NCI-H2171 (cell line): ENCODE measurements at regions not wholly inside any gene's neighbourhood (a gene's known extent, or its start where the extent isn't known, plus 50 kb on each side); places are given as distances from the start of the nearest gene placed in this dataset.
"Not testable (repeated sequence)": the region's sequence is repeated elsewhere in the genome, so short reads cannot be mapped to it uniquely, and the experiment has no call there.

Experiments used
- DNase-seq: peaks from one replicate; lab custom pipeline; 2025; lab: John Stamatoyannopoulos, UW

GRCh38 chr11:27242591-27242990, 120.4 kb downstream of the CCDC34 start:
- no peak for DNase-seq

DNA sequence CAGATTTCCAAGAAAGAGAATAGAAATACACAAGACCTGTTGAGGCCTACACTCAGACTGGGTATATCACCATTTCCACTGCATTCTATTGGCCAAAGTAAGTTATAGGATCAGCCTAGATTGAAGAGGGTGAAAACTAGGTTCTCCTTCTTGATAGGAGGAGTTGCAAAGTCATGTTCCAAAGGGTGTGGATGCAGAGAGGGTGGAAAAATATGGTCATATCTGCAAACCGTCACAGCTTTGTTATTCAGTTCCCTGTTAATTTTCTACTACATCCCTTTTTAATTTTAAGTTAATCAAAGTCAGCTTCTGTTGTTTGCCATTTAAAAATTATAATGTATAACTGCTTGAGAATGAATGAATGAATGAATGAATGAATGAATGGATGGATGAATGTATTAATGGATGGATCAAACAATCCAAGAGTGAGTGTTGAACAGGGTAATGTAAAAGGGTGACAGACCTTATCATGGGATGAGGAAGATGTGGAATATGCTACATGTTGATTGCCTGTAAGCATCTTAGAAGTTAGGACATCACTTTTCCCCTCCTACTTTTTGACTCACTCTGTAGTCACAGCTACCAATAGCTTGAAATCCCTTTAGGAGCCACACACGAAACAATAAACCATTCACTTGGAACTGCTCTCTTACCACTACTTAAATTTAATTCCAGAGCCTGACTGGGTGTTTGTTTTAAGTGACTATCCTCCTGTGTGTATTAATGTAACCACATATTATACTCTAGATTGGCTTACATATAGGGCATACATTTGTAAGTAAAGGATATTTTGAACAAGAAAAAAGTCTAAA, 121.5 kb downstream of the CCDC34 start:
- no peak for DNase-seq

DNA sequence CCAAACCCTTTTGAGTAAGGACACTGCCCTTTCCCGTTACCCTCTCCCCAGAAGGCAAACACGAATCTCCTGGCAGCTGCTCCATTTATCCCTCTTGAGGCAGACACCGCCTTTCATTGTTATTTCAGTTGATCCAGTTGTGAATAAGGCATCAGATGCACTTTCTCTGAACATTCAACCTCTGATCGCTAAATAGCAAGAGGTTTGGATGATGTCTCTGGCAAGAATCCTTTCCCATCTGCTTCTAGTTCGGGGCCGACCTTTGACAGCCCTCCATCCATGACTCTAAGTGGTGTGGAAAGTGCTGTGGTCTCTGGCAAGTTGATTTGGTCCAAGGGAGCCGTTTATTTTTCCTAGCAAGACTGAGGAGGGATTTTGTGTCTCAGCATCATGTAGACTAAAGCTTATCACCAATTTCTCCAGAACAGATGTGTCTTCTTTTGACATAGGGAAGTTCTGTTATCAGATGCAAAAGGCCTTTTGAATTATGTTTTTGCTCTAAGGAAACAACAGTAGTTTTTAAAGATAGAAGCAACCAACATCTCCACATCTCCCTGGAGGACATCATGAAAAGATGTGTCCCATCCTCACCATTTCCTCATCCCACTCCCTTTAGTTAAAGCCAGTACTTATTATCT, 123.6 kb downstream of the CCDC34 start:
- no peak for DNase-seq

DNA sequence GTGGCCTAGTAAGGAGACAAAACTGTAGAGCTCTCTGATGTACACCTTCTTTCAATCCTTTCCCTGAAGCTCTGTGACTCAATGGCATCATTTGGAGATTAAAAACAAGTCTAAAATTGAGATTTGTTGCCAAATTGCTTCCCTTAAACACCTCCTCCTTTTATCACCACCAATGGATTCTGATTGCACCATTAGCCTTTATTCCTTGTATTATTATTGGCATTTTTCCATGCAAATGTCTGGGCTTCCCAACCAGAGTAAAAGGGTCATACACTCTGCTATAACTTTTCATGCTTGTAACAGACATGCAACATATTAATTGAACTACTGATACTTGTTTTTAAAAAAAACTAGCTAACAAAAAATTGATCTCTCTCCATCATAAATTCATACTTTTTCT, 124.2 kb downstream of the CCDC34 start:
- DNase-seq = no peak

DNA sequence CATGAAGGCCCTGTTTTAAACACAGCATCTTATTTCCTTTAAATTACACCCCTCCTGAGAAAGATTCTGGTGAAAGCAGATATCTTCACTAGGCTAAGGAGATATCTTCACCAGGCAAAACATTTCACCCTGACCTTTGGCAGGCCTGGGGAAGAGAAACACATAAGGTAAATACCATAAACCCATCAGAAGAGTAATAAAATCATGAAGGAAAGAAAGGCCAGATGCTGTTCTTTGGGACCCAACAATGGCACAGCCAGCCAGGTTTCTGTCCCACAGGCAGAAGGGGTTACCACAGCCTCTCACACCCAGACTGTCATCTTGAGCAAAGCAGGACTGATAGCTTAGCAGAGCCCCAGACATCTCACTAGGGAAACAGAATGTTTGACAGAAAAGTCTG, 125.4 kb downstream of the CCDC34 start:
- DNase-seq = no peak

DNA sequence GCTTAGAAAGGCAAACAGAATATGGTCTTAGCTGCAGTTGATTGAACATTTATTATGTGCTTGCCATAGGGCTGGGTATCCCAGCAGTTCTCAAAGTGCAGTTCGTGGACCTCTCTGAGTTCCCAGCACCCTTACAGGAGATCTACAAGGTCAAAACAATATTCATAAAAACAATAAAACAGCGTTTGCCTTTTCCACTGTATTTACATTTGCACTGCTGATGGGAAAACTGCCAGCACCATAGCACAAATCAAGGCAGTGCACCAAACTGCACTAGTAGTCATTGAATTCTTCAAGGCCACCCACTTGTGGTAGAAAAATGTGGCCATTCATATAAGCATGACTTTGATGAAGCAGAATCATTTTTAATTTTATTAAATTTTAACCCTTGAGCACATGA, 128.1 kb downstream of the CCDC34 start:
- DNase-seq = no peak

DNA sequence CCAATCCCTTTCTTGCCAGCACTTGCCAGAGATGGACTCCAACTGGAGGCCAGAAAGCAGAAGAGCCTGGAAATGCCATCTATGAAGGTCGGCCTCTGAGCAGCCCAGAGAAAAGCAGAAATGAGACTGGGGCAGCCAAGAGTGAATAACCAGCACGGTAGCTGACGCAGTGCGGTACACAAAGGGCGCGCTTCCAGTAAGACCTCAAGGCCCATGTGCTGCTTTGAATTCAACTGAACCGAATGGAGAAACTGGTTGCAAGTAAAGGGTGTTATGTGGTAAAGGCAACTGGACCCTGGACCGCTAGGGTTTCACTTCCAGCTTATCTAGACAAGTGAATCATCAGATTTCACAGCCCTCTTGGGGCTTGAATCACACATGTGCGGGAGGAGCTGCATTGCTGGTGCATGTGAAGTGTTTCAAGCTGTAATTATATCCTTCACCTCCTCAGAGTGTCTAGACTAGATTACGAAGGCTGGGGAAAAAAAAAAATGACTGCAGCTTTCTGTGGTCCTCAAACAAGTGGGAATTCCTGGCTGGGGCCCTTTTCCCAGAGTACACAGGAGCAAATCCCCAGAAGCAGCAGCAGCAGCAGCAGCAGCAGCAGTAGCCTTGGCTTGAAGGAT, 128.9 kb downstream of the CCDC34 start:
- peak; percentile 93 for DNase-seq

DNA sequence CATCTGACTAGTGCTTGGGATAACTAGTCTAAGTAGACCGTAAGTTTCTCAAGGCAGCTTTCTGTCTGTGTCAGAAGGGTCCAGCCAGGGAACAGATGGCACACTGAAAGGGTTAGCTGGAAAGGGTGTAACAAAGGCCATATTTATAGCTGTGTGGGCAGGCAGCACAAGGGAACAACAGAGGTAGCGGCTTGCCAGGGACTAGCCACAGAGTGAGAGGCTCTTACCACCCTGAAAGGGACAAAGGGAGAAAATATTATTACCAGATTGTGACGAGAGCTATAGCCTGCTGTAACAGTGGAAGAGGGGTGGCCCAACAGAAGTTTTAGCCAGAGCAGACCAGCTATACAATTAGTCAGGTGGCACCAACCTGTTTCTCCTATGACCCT, 129.4 kb downstream of the CCDC34 start:
- DNase-seq = no peak

- DNase-seq = no peak
Measured at GRCh38 chr11:27231530-27231929, 131.5 kb downstream of the CCDC34 start.

DNA sequence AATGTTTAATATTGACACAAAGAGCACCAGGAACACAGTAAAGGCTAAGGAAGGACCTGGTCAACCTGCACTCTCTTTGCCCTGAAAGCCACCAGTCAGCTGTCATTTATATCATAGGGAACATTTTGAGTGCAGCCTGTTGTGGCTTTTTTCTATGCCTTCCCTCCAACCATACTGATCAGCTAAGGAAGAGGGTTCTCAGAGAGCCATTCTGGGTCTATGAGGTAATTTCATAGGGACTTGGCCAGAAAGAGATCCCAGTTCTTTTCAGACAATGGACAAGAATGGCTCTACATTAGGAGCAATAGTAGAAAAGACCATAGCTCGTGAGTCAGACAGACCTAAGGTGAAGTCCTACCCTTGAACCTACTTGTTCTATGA, 132.8 kb downstream of the CCDC34 start:
- no peak for DNase-seq

- DNase-seq = no peak
Measured at GRCh38 chr11:27229511-27230191, 133.4 kb downstream of the CCDC34 start.

- DNase-seq = no peak
Measured at GRCh38 chr11:27228906-27229290, 134.1 kb downstream of the CCDC34 start.

DNA sequence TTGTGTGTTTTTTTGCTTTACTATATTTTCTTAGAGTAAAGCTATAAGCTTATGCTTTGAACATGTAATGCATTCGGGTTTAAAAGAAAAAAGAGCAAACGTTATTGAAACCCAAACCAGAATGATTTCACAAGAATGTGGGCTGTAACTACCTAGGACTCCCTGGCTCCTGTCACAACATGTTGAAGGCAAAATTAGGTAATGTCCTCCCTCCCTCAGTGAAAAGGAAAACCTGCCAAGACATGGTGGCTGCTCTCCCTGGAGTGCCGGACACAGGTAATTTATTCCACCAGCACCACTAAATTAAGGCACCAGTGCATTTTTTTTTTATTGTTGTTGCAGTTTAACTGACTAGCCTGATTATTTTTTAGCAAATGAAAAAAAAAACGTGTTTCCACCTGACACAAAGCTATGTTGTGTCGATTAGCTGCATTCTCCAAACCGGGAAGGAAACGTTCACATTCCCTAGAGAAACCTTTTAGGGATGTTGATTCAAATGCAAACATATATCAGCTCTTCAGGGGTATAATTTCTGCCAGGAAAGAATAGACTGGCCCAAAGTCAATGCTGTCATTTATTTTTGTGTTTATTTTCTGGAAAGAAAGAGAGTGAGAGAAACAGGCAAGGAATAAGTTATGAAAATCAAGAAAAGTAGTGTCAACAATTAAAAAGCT, 134.6 kb downstream of the CCDC34 start:
- no peak for DNase-seq

GRCh38 chr11:27227736-27228135, 135.3 kb downstream of the CCDC34 start:
- no peak for DNase-seq

GRCh38 chr11:27219487-27220039, 143.5 kb downstream of the CCDC34 start:
- DNase-seq = not testable (repeated sequence)

- no peak for DNase-seq
Measured at GRCh38 chr11:27218421-27219038, 144.5 kb downstream of the CCDC34 start.

GRCh38 chr11:27217948-27218420, 145.0 kb downstream of the CCDC34 start:
- DNase-seq = peak; percentile 47

DNA sequence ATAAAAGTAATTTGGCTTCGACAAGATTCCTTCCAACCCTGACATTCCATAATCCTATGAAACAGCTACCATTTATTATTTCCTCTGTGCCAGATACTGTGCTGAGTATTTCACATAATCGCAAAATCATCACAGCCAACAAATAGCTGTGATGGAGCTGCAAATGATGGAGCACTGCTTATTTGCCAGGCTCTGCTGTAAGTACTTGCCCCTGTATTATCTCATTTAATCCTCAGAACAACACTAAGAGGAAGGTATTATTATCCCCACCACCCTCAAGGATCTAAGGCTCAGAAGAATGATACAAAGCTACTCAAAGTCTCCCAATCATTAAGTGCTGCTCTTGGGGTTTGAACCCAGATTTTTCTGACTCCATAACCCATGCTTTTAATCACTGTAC, 145.5 kb downstream of the CCDC34 start:
- DNase-seq = no peak

DNA sequence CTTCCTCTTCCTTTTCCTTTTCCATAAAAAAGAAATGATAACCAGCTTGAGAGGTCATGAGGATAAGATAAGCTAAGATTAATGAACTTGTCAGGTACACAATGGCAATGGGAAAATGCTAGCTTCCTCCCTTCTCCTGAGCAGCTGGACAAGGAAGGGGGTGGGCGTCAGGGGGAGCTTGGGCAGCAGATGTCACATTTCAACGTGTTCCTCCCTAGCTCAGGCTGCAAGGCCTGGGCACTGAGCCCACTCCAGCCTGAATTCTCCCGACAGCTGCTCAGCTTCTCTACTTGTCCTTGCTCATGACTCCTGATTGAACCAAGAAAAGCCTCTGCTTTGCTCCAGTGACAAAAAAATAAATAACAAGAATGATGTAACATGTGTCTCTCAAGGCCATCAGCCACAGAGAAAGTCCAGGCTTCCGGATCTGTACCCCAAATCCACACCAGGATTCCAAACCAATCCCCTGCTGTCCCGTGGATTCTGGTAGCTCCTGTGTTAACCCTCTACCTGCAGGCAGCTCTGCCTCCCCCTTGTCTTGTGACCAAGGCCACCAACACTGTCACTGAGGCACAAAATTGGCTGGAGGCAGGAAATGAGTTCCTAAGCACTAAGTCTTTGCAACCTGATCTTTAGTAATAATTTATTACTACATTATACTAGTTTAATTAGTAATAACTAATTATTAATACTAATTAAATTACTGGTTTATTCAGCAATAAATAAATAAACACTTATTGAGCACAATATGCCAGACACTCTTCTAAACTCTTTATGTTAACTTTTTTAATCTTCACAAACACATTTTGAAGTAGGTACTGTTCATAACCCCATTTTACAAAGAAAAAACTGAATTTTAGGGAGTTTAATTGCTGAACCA, 146.5 kb downstream of the CCDC34 start:
- peak; percentile 99 for DNase-seq
